IMR-90 (cell line): ENCODE measurements at regions not wholly inside any gene's neighbourhood (a gene's known extent, or its start where the extent isn't known, plus 50 kb on each side); places are given as distances from the start of the nearest gene placed in this dataset.

Source experiments
- ATAC-seq: fragments of 200-7000 bp; cut with Tn5 transposase; 2 replicates; pipeline ENCODE4 v1.9.1; 2020; ENCODE audit warnings: low read depth, mild to moderate bottlenecking, moderate library complexity
- BruUV-seq: library from RNA; stranded (reverse); fragments of 400-500 nt; replicated peaks from 2 replicates; lab custom pipeline; 2021; lab: Mats Ljungman, UMichigan
- CTCF ChIA-PET: fragments of 300-600 bp; formaldehyde crosslinking; extraction: SDS; loops from one replicate; lab custom pipeline; 2021; ENCODE audit warnings: antibody characterized with exemption; lab: Yijun Ruan, JAX
- POLR2A ChIA-PET: fragments of 300-600 bp; sonication (Branson Sonifier 250); formaldehyde crosslinking; loops from one replicate; lab custom pipeline; 2022; ENCODE audit warnings: antibody characterized with exemption; ENCODE audit not compliant: unreplicated experiment; lab: Charles Lee
- DNase-seq: peaks from one replicate; pipeline ENCODE4 v3.0.0; 2013
- H2AFZ ChIP-seq: replicated peaks from 2 replicates; pipeline ENCODE3; 2013; ENCODE audit warnings: low read length, mild to moderate bottlenecking; ENCODE audit not compliant: poor library complexity
- H2AK5ac ChIP-seq: 2 replicates; pipeline ENCODE4 v1.6.1; 2013; ENCODE audit warnings: low read depth, low read length, inconsistent platforms
- H2AK9ac ChIP-seq: replicated peaks from 2 replicates; pipeline ENCODE3; 2013; ENCODE audit warnings: mild to moderate bottlenecking, low read depth, low read length, moderate library complexity; ENCODE audit not compliant: poor library complexity
- H2BK120ac ChIP-seq: 2 replicates; pipeline ENCODE4 v1.6.1; 2013; ENCODE audit warnings: low read depth, low read length, inconsistent platforms
- H2BK15ac ChIP-seq: 3 replicates; pipeline ENCODE4 v1.6.1; 2013; ENCODE audit warnings: low read depth, low read length, inconsistent platforms
- H2BK20ac ChIP-seq: 2 replicates; pipeline ENCODE4 v1.6.1; 2013; ENCODE audit warnings: low read depth, mild to moderate bottlenecking, inconsistent platforms, low read length, moderate library complexity
- H2BK5ac ChIP-seq: 2 replicates; pipeline ENCODE4 v1.6.1; 2013; ENCODE audit warnings: mild to moderate bottlenecking, low read depth, low read length, inconsistent platforms; ENCODE audit not compliant: poor library complexity, severe bottlenecking
- H3K14ac ChIP-seq: replicated peaks from 2 replicates; pipeline ENCODE4 v1.6.1; 2013; ENCODE audit warnings: low read depth, low read length, inconsistent platforms
- H3K18ac ChIP-seq: 2 replicates; pipeline ENCODE4 v1.6.1; 2013; ENCODE audit warnings: low read depth, low read length, control low read depth
- H3K23ac ChIP-seq: 2 replicates; pipeline ENCODE4 v1.6.1; 2013; ENCODE audit warnings: low read depth, low read length, inconsistent platforms
- H3K27ac ChIP-seq: 2 replicates; pipeline ENCODE4 v1.5.1; 2013; ENCODE audit warnings: mild to moderate bottlenecking, control low read depth, low read length; ENCODE audit not compliant: insufficient read depth
- H3K27me3 ChIP-seq: 2 replicates; pipeline ENCODE4 v1.6.1; 2013; ENCODE audit warnings: low read length; ENCODE audit not compliant: control insufficient read depth, insufficient read depth
- H3K36me3 ChIP-seq: 2 replicates; pipeline ENCODE4 v1.6.1; 2013; ENCODE audit warnings: low read length, mixed read lengths; ENCODE audit not compliant: control insufficient read depth, insufficient read depth
- H3K4ac ChIP-seq: 2 replicates; pipeline ENCODE4 v1.6.1; 2013; ENCODE audit warnings: low read depth, low read length, inconsistent platforms
- H3K4me1 ChIP-seq: 2 replicates; pipeline ENCODE4 v1.6.1; 2013; ENCODE audit warnings: low read length, mixed read lengths; ENCODE audit not compliant: control insufficient read depth, insufficient read depth
- H3K4me2 ChIP-seq: 2 replicates; pipeline ENCODE4 v1.6.1; 2013; ENCODE audit warnings: low read depth, mild to moderate bottlenecking, control low read depth, low read length, moderate library complexity
- H3K4me3 ChIP-seq: 2 replicates; pipeline ENCODE4 v1.5.1; 2013; ENCODE audit warnings: low read depth, mild to moderate bottlenecking, control low read depth, low read length, moderate library complexity; ENCODE audit not compliant: insufficient read depth
- H3K56ac ChIP-seq: 2 replicates; pipeline ENCODE4 v1.6.1; 2013; ENCODE audit warnings: low read length, inconsistent platforms; ENCODE audit not compliant: insufficient read depth; ENCODE audit errors: extremely low read depth
- H3K79me1 ChIP-seq, 2 experiments: 2 replicates each; pipeline ENCODE4 v1.6.1; 2013; ENCODE audit warnings: low read length in 2 of 2, inconsistent platforms in 1 of 2, low read depth in 1 of 2
- H3K9ac ChIP-seq: 2 replicates; pipeline ENCODE4 v1.6.1; 2013; ENCODE audit warnings: low read depth, low read length, control low read depth
- H3K9me1 ChIP-seq: 2 replicates; pipeline ENCODE4 v1.6.1; 2013; ENCODE audit warnings: low read length, inconsistent platforms; ENCODE audit not compliant: insufficient read depth
- H3K9me3 ChIP-seq: 2 replicates; pipeline ENCODE4 v1.6.1; 2013; ENCODE audit warnings: low read length; ENCODE audit not compliant: control insufficient read depth, insufficient read depth
- H4K20me1 ChIP-seq: 2 replicates; pipeline ENCODE4 v1.6.1; 2013; ENCODE audit warnings: low read length, inconsistent platforms; ENCODE audit not compliant: insufficient read depth
- H4K5ac ChIP-seq: 2 replicates; pipeline ENCODE4 v1.6.1; 2013; ENCODE audit warnings: mild to moderate bottlenecking, low read depth, low read length, control low read depth
- H4K8ac ChIP-seq, 2 experiments: 2 replicates each; pipeline ENCODE4 v1.6.1; 2013; ENCODE audit warnings: low read depth in 2 of 2, low read length in 2 of 2, control low read depth in 1 of 2, inconsistent platforms in 1 of 2
- H4K91ac ChIP-seq: 2 replicates; pipeline ENCODE4 v1.6.1; 2013; ENCODE audit warnings: low read depth, low read length, inconsistent platforms; ENCODE audit not compliant: insufficient read depth
- FOS ChIP-seq: fragments of 150-350 bp; IDR thresholded peaks from 2 replicates; pipeline ENCODE4 v1.6.1; 2016; ENCODE audit warnings: low read depth, low read length
- MAFK ChIP-seq: IDR thresholded peaks from 2 replicates; pipeline ENCODE4 v1.6.1; 2012; ENCODE audit warnings: low read depth, low read length, improper control_type of control experiment
- MXI1 ChIP-seq: IDR thresholded peaks from 2 replicates; pipeline ENCODE4 v1.6.1; 2012; ENCODE audit warnings: low read depth, mild to moderate bottlenecking, low read length, moderate library complexity, borderline replicate concordance
- RAD21 ChIP-seq: IDR thresholded peaks from 2 replicates; pipeline ENCODE4 v1.6.1; 2012; ENCODE audit warnings: low read length, improper control_type of control experiment
- SMC3 ChIP-seq: fragments of 150-350 bp; IDR thresholded peaks from 2 replicates; pipeline ENCODE4 v1.6.1; 2016; ENCODE audit warnings: low read depth, mild to moderate bottlenecking, antibody characterized with exemption, low read length, moderate library complexity
- WGBS, 2 experiments: methylation state at CpG; one replicate each; pipeline versions ENCODE4 v1.1.5 to v1.1.7; 2013; ENCODE audit warnings: missing lambda C conversion rate in 2 of 2; ENCODE audit not compliant: insufficient read length in 1 of 2; ENCODE audit errors: extremely low coverage in 2 of 2; 5-methylcytosine and 5-hydroxymethylcytosine counted together
- dilution Hi-C: fragments of 300-500 bp; cut with HindIII; formaldehyde crosslinking; loops from one replicate; pipeline ENCODE4 v1.14.3; 2018; ENCODE audit warnings: low sequenced_read_pairs; ENCODE audit not compliant: unreplicated experiment
- in situ Hi-C: fragments of 300-500 bp; cut with MboI; formaldehyde crosslinking; loops from 3 replicates; pipeline ENCODE4 v1.14.3; 2019; ENCODE audit warnings: low sequenced_read_pairs, inconsistent platforms, mixed read lengths
- intact Hi-C: fragments of 100-400 bp; cut with micrococcal nuclease; formaldehyde crosslinking; loops from 2 replicates; pipeline ENCODE4 v1.10.0; 2022
- TF ChIP-seq, protein P1 (sequence below): fragments of 150-350 bp; IDR thresholded peaks from 2 replicates; pipeline ENCODE4 v1.6.1; 2017; ENCODE audit warnings: mild to moderate bottlenecking, antibody characterized with exemption, low read length, low read depth

DNA sequence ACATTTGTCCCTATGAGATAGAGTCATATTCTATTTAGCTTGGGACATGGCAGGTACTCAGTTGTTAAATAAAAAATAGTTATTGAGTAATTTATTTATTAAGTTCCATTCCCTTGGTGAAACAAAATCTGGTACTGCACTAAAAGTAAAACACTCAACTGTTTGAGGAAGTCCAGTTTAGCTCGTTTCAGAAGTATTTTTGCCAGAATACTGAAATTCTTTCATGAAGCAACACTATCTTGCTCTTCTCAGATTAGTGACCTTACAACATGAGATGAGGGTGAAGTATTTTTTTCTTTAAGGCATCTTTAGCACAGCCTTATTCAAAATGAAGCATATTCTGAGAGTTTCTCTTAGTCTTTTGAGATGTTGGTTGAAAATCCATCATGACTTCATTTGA is 106.0 kb downstream of the ZNF365 start:
- no TSS peak for BruUV-seq

More for the DNA sequence above, 106.0 kb downstream of the ZNF365 start:
- Histone ChIP-seq H4K20me1 (no peaks in the 10 kb centered on the region), H3K9me3 (no peaks in the 10 kb centered on the region), H2AK5ac (no peak overlapping the region), H3K14ac (no peak overlapping the region), H3K4me2 (no peak overlapping the region), H3K27me3 (peaks cover 10% of the 10 kb centered on the region), H3K27ac (no peak overlapping the region), H3K23ac (no peak overlapping the region), H2AK9ac (no peak overlapping the region), H3K9ac (no peak overlapping the region), H3K56ac (0 out of 2 replicates have a peak overlapping the region, but pooled peaks have one; percentile 24), H2BK20ac (no peak overlapping the region), H3K9me1 (no peaks in the 10 kb centered on the region), H2BK15ac (no peak overlapping the region), H3K36me3 (no peaks in the 10 kb centered on the region), H2BK120ac (no peak overlapping the region), H2BK5ac (no peak overlapping the region), H3K18ac (no peak overlapping the region), H3K4ac (no peak overlapping the region), H3K4me3 (no peak overlapping the region), H3K4me1 (no peaks in the 10 kb centered on the region), H4K5ac (no peak overlapping the region), H3K79me1 (no peaks in the 10 kb centered on the region), H4K91ac (no peak overlapping the region), H4K8ac (no peak overlapping the region), H2AFZ (no peak overlapping the region)
- WGBS, 2 experiments, result no CpG with 5 or more reads among the region's 1 CpG
- intact Hi-C loops, result no loop called here
- DNase-seq (no peak), ATAC-seq (no peak)
- CTCF ChIA-PET, result interaction anchor here (0.9 kb wide), 1 partner anchor 21 kb away, joined by 3 read pairs; no protein-coding TSS in a partner anchor
- dilution Hi-C loops, result no loop called here
- in situ Hi-C loops, result no loop called here
- POLR2A ChIA-PET, result no interaction called here
- TF ChIP-seq FOS, result no peak
- TF ChIP-seq MXI1, result no peak
- TF ChIP-seq, protein P1, sequence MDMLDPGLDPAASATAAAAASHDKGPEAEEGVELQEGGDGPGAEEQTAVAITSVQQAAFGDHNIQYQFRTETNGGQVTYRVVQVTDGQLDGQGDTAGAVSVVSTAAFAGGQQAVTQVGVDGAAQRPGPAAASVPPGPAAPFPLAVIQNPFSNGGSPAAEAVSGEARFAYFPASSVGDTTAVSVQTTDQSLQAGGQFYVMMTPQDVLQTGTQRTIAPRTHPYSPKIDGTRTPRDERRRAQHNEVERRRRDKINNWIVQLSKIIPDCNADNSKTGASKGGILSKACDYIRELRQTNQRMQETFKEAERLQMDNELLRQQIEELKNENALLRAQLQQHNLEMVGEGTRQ, result no peak
- no peak for TF ChIP-seq SMC3
- no peak for TF ChIP-seq RAD21
- TF ChIP-seq MAFK, result no peak
